ENCODE measurements at regions not wholly inside any gene's neighbourhood (a gene's known extent, or its start where the extent isn't known, plus 50 kb on each side); places are given as distances from the start of the nearest gene placed in this dataset.

GRCh38 chrX:137362583-137362982 lies 203.3 kb upstream of the ZIC3 start:
- H3K9ac ChIP-seq (ENCODE audit: extremely low read depth, low read length, poor library complexity, severe bottlenecking) = no peak overlapping the region
- TF ChIP-seq, protein P1, sequence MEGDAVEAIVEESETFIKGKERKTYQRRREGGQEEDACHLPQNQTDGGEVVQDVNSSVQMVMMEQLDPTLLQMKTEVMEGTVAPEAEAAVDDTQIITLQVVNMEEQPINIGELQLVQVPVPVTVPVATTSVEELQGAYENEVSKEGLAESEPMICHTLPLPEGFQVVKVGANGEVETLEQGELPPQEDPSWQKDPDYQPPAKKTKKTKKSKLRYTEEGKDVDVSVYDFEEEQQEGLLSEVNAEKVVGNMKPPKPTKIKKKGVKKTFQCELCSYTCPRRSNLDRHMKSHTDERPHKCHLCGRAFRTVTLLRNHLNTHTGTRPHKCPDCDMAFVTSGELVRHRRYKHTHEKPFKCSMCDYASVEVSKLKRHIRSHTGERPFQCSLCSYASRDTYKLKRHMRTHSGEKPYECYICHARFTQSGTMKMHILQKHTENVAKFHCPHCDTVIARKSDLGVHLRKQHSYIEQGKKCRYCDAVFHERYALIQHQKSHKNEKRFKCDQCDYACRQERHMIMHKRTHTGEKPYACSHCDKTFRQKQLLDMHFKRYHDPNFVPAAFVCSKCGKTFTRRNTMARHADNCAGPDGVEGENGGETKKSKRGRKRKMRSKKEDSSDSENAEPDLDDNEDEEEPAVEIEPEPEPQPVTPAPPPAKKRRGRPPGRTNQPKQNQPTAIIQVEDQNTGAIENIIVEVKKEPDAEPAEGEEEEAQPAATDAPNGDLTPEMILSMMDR (conservative IDR thresholded peaks at IDR 0.05) = no peak
- no peak overlapping the region for H3K4me3 ChIP-seq (ENCODE audit: low read length)
- Mint-ChIP-seq H3K9me3 (peaks cover 42% of the 10 kb centered on the region), H3K27ac (no peak overlapping the region), H3K36me3 (ENCODE audit: low read depth) (no peaks in the 10 kb centered on the region), H3K27me3 (ENCODE audit: insufficient read depth) (no peaks in the 10 kb centered on the region), H3K4me3 (no peak overlapping the region), H3K4me1 (peaks cover 19% of the 10 kb centered on the region)
- H3K4me1 ChIP-seq (ENCODE audit: control insufficient read depth, insufficient read depth, low read length) = no peaks in the 10 kb centered on the region
- no peaks in the 10 kb centered on the region for H3K36me3 ChIP-seq (ENCODE audit: control insufficient read depth, insufficient read depth, low read length)
- no peak for DNase-seq
- H3K9me3 ChIP-seq (ENCODE audit: control insufficient read depth, low read length) = no peaks in the 10 kb centered on the region
- no peak overlapping the region for H3K27ac ChIP-seq (ENCODE audit: low read depth, low read length)
- H3K27me3 ChIP-seq (ENCODE audit: control insufficient read depth, insufficient read depth, low read length, poor library complexity, severe bottlenecking) = no peaks in the 10 kb centered on the region
- 86% methylated on average over 2 of the region's 5 CpGs; no CpG with 5 or more reads in 1 of the 2 experiments for WGBS, 2 experiments (ENCODE audit: insufficient coverage in 1 of 2, insufficient read length in 1 of 2)

DNA sequence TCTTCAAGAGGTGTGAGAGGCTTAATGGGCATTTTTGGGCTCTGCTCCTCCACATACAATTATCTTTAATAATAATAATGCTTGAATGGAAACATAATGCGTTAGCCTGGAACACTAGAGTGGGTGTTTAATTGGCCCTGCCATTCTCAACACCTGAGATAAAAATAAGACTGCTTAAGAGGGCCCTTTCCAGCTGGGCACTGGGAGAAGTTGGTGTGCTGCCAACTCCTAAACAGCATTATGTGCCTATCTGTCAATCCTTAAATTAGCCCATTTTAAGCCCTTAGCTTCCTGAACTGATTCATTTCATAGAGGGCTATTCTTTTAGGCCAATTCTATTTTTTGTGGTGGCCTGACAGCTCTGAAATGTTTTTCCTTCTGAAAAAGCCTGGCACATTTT lies 211.1 kb upstream of the ZIC3 start:
- Histone ChIP-seq H3K9me3 (ENCODE audit: control insufficient read depth, low read length) (no peaks in the 10 kb centered on the region), H3K9ac (ENCODE audit: extremely low read depth, low read length, poor library complexity, severe bottlenecking) (no peak overlapping the region), H3K27ac (ENCODE audit: low read depth, low read length) (no peak overlapping the region), H3K27me3 (ENCODE audit: control insufficient read depth, insufficient read depth, low read length, poor library complexity, severe bottlenecking) (no peaks in the 10 kb centered on the region), H3K36me3 (ENCODE audit: control insufficient read depth, insufficient read depth, low read length) (no peaks in the 10 kb centered on the region), H3K4me3 (ENCODE audit: low read length) (no peak overlapping the region), H3K4me1 (ENCODE audit: control insufficient read depth, insufficient read depth, low read length) (no peaks in the 10 kb centered on the region)
- 100% methylated on average over 1 of the region's 1 CpG; no CpG with 5 or more reads in 1 of the 2 experiments for WGBS, 2 experiments (ENCODE audit: insufficient coverage in 1 of 2, insufficient read length in 1 of 2)
- H3K4me1 Mint-ChIP-seq = peaks cover 14% of the 10 kb centered on the region
- no peaks in the 10 kb centered on the region for H3K36me3 Mint-ChIP-seq (ENCODE audit: low read depth)
- no peaks in the 10 kb centered on the region for H3K27me3 Mint-ChIP-seq (ENCODE audit: insufficient read depth)
- peaks cover 47% of the 10 kb centered on the region for H3K9me3 Mint-ChIP-seq
- H3K27ac Mint-ChIP-seq = no peak overlapping the region
- TF ChIP-seq, protein P1 (conservative IDR thresholded peaks at IDR 0.05) = no peak
- no peak for DNase-seq
- no peak overlapping the region for H3K4me3 Mint-ChIP-seq

DNA sequence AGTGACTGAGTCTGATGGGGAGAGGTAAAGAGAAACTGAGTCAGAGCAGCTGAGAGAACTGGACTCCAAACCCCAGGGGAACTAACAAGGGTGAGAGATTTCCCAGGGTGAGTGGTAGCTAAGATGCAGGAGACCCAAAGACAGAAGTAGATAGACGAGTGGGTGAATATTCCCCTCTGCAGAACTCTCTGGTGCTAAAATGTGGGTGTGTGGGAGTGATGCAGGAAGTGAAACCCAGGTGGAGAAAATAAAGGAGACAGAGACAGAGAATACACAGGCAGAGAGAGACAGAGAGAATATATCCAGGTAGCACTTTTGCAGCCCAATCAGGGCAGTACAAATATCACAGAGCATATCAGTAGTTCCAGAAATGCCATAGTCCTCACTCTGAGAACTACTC lies 212.5 kb upstream of the ZIC3 start:
- Histone ChIP-seq H3K27ac (ENCODE audit: low read depth, low read length) (no peak overlapping the region), H3K4me1 (ENCODE audit: control insufficient read depth, insufficient read depth, low read length) (no peaks in the 10 kb centered on the region), H3K36me3 (ENCODE audit: control insufficient read depth, insufficient read depth, low read length) (no peaks in the 10 kb centered on the region), H3K4me3 (ENCODE audit: low read length) (no peak overlapping the region), H3K9ac (ENCODE audit: extremely low read depth, low read length, poor library complexity, severe bottlenecking) (no peak overlapping the region), H3K27me3 (ENCODE audit: control insufficient read depth, insufficient read depth, low read length, poor library complexity, severe bottlenecking) (no peaks in the 10 kb centered on the region), H3K9me3 (ENCODE audit: control insufficient read depth, low read length) (no peaks in the 10 kb centered on the region)
- Mint-ChIP-seq H3K27ac (no peak overlapping the region), H3K36me3 (ENCODE audit: low read depth) (peaks cover 4% of the 10 kb centered on the region), H3K27me3 (ENCODE audit: insufficient read depth) (no peaks in the 10 kb centered on the region), H3K4me1 (peaks cover 14% of the 10 kb centered on the region), H3K4me3 (no peak overlapping the region), H3K9me3 (peaks cover 55% of the 10 kb centered on the region)
- 83 to 87% methylated on average over 1 of the region's 1 CpG for WGBS, 2 experiments (ENCODE audit: insufficient coverage in 1 of 2, insufficient read length in 1 of 2)
- DNase-seq = no peak
- TF ChIP-seq, protein P1 (conservative IDR thresholded peaks at IDR 0.05) = no peak

All from endodermal cell (in vitro differentiated cells).